ENCODE measurements at regions not wholly inside any gene's neighbourhood (a gene's known extent, or its start where the extent isn't known, plus 50 kb on each side); places are given as distances from the start of the nearest gene placed in this dataset.
"Not testable (repeated sequence)": the region's sequence is repeated elsewhere in the genome, so short reads cannot be mapped to it uniquely, and the experiment has no call there.

DNA sequence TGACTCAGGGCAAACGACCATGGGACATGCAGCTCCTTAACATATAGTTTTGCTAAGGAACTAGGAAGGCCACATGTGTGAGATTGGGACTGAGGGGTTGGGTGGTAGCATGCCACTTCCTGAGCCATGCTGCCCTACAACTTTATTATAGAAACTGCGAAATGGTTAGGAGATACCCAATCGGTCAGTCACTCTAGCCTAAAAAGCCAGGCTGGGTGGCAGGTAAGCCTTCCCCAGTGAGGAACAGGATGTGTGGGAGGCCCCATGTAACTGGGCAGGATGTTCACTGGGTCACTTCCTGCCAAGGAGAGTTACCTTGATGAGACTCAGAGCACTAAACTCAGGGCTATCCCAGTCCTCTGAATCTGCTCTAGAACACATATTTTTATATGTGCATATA lies 123.5 kb downstream of the MAP3K7 start:
- H3K4me3 Mint-ChIP-seq: peak overlapping the region; percentile 15
- peaks cover 3% of the 10 kb centered on the region for H3K9me3 Mint-ChIP-seq
- CTCF ChIA-PET: interaction anchor here (10.5 kb wide), 1 partner anchor 11 kb away, joined by 83 read pairs; no protein-coding TSS in a partner anchor
- H3K27me3 Mint-ChIP-seq: no peaks in the 10 kb centered on the region
- H3K4me1 Mint-ChIP-seq: peaks cover 94% of the 10 kb centered on the region
- peaks cover 15% of the 10 kb centered on the region for H3K36me3 Mint-ChIP-seq (ENCODE audit: low read depth)
- DNase-seq: peak; percentile 69
- POLR2A ChIA-PET: interaction anchor here (0.5 to 11.7 kb wide), 9 partner anchors 11 to 179 kb away, joined by 3 to 258 read pairs (median 4); no protein-coding TSS in a partner anchor
- peak overlapping the region; percentile 91 for H3K27ac Mint-ChIP-seq

DNA sequence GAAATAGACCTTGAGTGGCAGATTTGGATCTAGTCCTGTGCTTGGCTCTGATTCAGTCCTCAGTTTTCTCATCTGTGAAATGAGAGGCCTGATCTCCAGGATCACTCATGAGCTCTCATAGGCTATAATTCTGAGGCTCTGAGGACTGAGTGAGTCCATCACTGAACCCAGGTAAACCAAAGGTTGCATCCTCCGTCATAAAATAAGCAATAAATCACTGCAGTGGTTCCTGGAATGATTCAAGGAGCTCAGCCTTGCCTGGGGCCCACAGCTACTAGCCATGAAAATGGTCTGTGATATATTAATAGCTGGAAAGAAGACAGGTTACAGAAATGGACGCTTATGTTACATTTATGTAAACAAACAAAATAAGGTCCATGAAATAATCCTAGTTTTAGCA lies 124.8 kb downstream of the MAP3K7 start:
- peak overlapping the region; percentile 31 for H3K27ac Mint-ChIP-seq
- peaks cover 15% of the 10 kb centered on the region for H3K36me3 Mint-ChIP-seq (ENCODE audit: low read depth)
- ChIA-PET CTCF (interaction anchor here (1.1 to 10.5 kb wide), 2 partner anchors 12 to 69 kb away, joined by 5 to 83 read pairs; no protein-coding TSS in a partner anchor), POLR2A (interaction anchor here (0.9 to 11.7 kb wide), 6 partner anchors 13 to 177 kb away, joined by 3 to 258 read pairs (median 60); no protein-coding TSS in a partner anchor)
- DNase-seq: no peak
- peaks cover 3% of the 10 kb centered on the region for H3K9me3 Mint-ChIP-seq
- no peaks in the 10 kb centered on the region for H3K27me3 Mint-ChIP-seq
- H3K4me1 Mint-ChIP-seq: peaks cover 95% of the 10 kb centered on the region
- no peak overlapping the region for H3K4me3 Mint-ChIP-seq

DNA sequence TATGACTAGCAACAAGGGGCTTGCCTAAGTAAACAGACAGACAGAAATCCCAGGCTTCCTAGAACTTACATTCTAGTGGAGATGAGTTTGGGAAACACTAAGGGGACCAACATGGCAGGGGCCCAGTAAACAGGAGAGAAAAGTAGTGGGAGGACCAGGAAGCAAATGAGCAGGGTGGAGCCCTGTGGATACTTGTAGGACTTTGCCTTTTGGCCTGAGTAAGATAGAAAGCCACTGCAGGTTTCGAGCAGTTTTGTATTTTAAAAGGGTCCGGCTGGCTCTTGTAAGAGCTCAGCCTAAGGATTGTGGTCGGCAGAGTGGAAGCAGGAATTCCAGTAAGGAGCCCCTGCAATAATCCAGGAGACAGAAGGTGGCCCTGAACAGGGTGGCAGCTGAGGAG lies 125.5 kb downstream of the MAP3K7 start:
- Mint-ChIP-seq H3K27ac (peak overlapping the region; percentile 31), H3K4me3 (no peak overlapping the region), H3K36me3 (ENCODE audit: low read depth) (peaks cover 15% of the 10 kb centered on the region), H3K27me3 (no peaks in the 10 kb centered on the region), H3K4me1 (peaks cover 94% of the 10 kb centered on the region), H3K9me3 (peaks cover 3% of the 10 kb centered on the region)
- ChIA-PET CTCF (interaction anchor here (1.1 to 10.5 kb wide), 3 partner anchors 13 to 173 kb away, joined by 5 to 83 read pairs (median 5); no protein-coding TSS in a partner anchor), POLR2A (interaction anchor here (0.9 to 11.7 kb wide), 6 partner anchors 13 to 177 kb away, joined by 3 to 258 read pairs (median 90); no protein-coding TSS in a partner anchor)
- DNase-seq: no peak

DNA sequence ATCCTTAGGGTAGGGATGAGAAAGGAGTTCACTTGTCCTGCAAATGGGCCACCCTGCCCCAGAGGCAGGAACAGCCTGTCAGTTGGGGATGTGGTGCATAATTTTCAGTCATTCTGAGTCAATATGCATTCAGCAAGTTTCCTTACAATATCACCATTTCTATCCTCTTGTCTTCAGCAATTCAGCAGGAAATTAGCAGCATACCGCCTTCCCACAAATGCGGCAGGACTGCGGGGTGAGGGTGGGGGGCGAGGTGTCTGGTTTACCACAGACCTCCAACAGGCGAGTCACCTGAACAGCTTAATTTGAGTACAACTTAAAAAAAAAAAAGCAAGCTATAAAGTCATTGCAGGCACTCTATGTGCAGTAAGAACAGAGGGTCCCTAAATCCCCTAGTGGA lies 126.8 kb downstream of the MAP3K7 start:
- ChIA-PET CTCF (interaction anchor here (1.0 to 10.5 kb wide), 7 partner anchors 14 to 173 kb away, joined by 3 to 83 read pairs (median 5); no protein-coding TSS in a partner anchor), POLR2A (interaction anchor here (1.0 to 11.7 kb wide), 9 partner anchors 15 to 175 kb away, joined by 3 to 258 read pairs (median 28); no protein-coding TSS in a partner anchor)
- no peak overlapping the region for H3K4me3 Mint-ChIP-seq
- DNase-seq: peak; percentile 40
- peak overlapping the region; percentile 89 for H3K27ac Mint-ChIP-seq
- no peaks in the 10 kb centered on the region for H3K27me3 Mint-ChIP-seq
- peaks cover 84% of the 10 kb centered on the region for H3K4me1 Mint-ChIP-seq
- peaks cover 15% of the 10 kb centered on the region for H3K36me3 Mint-ChIP-seq (ENCODE audit: low read depth)
- H3K9me3 Mint-ChIP-seq: peaks cover 3% of the 10 kb centered on the region

DNA sequence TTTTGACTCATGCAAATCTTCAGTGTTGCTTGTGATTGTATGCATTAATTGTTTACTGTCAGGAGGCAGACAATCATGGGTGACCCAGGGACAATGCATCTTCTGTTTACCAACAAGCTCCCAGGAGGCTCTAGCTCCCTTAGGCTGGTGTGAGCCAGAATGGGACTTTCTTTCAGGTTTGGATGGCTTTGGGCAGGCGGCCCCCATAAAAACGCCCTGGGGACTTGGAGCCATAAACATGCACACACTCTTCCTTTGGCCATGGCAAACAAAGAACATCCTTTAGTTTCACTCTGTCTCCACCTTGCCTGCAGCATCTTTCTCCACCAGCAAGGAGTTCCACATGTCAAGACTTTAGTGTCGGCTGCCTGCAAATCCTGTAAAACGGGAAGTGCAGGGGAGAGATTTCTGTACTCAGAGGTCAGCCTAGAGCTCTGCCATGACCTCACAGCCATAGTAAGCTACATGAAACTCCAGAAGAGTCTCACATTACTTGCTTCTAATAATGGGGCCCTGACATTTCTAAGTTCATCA lies 127.6 kb downstream of the MAP3K7 start:
- peak overlapping the region; percentile 89 for H3K27ac Mint-ChIP-seq
- POLR2A ChIA-PET: interaction anchor here (0.9 to 11.7 kb wide), 14 partner anchors 15 to 174 kb away, joined by 3 to 258 read pairs (median 8); partner anchors contain the start of gene BACH2
- CTCF ChIA-PET: interaction anchor here (1.0 to 10.5 kb wide), 9 partner anchors 15 to 519 kb away, joined by 3 to 83 read pairs (median 6); no protein-coding TSS in a partner anchor

DNA sequence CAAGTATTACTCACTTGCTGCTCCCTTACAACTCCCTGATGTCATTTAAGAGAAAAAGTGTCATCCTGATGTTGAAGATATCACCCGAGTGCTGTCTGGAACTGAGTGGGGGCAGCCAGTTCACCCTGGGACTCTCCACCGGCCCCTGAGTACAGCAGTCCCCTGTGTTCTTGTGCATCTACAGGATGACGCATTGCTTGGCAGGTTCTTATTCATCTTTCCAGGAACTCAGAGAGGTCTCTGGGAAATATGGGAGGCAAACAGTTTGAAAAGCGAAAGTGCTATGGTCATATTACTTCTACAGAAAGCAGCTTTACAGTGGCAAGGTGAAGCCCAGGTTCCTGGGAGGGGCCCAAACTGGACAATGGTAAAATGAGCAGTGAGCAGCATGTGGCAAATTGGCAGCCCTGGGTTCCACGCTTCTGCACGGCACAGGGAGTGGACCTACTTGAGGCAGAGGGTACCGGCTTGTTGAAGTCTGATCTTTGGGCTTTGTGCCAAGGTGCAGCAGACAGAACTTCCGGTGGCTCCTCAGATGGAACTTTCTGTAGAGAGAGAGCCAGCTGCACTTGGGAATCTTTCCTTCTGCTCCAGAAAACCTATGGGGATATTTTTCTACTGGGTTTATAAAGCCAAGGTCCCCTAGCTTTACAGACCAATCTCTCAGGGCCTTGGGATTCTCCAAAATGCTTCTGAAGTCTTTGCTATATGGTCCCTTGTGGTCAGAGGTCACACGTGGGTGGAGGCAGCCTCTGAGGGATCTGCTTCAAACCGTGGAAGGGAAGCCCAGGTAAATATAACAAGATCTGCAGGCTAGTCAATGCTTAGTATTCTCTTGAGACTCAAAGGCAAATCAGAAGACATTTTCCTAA lies 128.3 kb downstream of the MAP3K7 start:
- H3K4me1 Mint-ChIP-seq: peaks cover 74% of the 10 kb centered on the region
- H3K9me3 Mint-ChIP-seq: peaks cover 3% of the 10 kb centered on the region
- ChIA-PET POLR2A (interaction anchor here (0.9 to 11.7 kb wide), 19 partner anchors 8 to 378 kb away, joined by 3 to 258 read pairs (median 8); partner anchors contain the start of gene BACH2), CTCF (interaction anchor here (0.6 to 10.5 kb wide), 13 partner anchors 15 to 518 kb away, joined by 3 to 83 read pairs (median 6); no protein-coding TSS in a partner anchor)
- no peaks in the 10 kb centered on the region for H3K27me3 Mint-ChIP-seq
- H3K27ac Mint-ChIP-seq: peak overlapping the region; percentile 89
- H3K36me3 Mint-ChIP-seq (ENCODE audit: low read depth): peaks cover 15% of the 10 kb centered on the region
- peak; percentile 82 for DNase-seq
- peak overlapping the region; percentile 56 for H3K4me3 Mint-ChIP-seq

More for the DNA sequence above, 127.6 kb downstream of the MAP3K7 start:
- peaks cover 17% of the 10 kb centered on the region for H3K36me3 Mint-ChIP-seq (ENCODE audit: low read depth)
- H3K4me1 Mint-ChIP-seq: peaks cover 81% of the 10 kb centered on the region
- H3K27me3 Mint-ChIP-seq: no peaks in the 10 kb centered on the region
- DNase-seq: no peak
- H3K9me3 Mint-ChIP-seq: peaks cover 3% of the 10 kb centered on the region
- peak overlapping the region; percentile 56 for H3K4me3 Mint-ChIP-seq

DNA sequence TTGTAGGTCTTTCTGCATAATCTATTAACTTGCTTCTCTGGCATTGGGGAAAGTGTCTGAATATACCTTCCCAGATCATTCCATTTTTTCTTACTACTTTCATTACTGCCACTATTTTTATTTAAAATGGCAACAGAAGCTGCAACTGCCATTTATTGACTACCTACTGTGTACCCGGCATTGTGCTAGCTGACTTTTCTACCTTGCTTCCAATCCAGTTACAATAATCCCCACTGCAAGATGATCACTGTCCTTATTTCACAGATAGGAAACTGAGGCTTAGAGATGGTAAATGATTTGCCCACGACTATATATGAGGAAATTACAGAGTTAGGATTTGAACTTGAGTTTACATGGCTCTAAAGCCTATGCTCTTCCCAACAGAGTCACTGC lies 129.0 kb downstream of the MAP3K7 start:
- peaks cover 14% of the 10 kb centered on the region for H3K36me3 Mint-ChIP-seq (ENCODE audit: low read depth)
- H3K9me3 Mint-ChIP-seq: peaks cover 3% of the 10 kb centered on the region
- H3K27ac Mint-ChIP-seq: peak overlapping the region; percentile 89
- ChIA-PET POLR2A (interaction anchor here (1.0 to 11.7 kb wide), 18 partner anchors 8 to 378 kb away, joined by 3 to 258 read pairs (median 10); partner anchors contain the start of gene BACH2), CTCF (interaction anchor here (0.6 to 10.5 kb wide), 12 partner anchors 16 to 517 kb away, joined by 3 to 83 read pairs (median 6); no protein-coding TSS in a partner anchor)
- peak overlapping the region; percentile 56 for H3K4me3 Mint-ChIP-seq
- no peaks in the 10 kb centered on the region for H3K27me3 Mint-ChIP-seq
- peaks cover 67% of the 10 kb centered on the region for H3K4me1 Mint-ChIP-seq
- no peak for DNase-seq

DNA sequence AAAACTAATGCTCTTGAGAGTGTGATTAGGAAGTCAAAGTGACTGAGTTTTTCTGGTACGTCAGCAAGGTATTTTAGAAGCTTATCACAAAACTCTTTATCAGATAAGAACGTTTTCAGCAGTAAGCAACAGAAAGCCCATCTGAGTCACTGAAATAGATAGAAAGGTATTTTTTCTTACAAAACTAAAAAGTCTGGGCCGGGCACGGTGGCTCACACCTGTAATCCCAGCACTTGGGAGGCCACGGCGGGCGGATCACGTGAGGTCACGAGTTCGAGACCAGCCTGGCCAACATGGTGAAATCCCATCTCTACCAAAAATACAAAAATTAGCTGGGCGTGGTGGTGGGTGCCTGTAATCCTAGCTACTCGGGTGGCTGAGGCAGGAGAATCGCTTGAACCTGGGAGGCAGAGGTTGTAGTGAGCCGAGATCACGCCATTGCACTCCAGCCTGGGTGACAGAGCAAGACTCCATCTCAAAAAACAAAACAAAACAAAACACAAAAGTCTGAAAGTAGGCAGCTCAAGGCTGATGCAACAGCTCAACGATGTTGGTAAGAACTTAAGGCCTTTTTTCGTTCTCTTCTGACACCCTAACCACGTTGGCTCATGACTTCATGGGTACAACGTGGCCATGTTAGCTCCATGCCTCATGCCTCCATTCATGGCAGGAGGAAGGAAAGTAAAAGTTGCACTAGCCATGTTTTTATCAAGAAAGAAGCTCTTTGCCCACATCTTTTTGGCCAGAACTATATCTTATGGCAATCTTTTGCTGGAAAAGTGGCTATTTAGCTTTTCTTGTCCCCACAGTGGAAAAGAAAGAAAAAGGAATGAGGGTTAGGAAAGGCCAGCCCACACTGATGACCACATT lies 129.6 kb downstream of the MAP3K7 start:
- H3K27me3 Mint-ChIP-seq; H3K36me3 Mint-ChIP-seq (ENCODE audit: low read depth); H3K9me3 Mint-ChIP-seq: not testable (repeated sequence)
- H3K4me3 Mint-ChIP-seq: peak overlapping the region; percentile 56
- ChIA-PET CTCF (interaction anchor here (0.6 to 10.5 kb wide), 16 partner anchors 9 to 517 kb away, joined by 3 to 83 read pairs (median 6); no protein-coding TSS in a partner anchor), POLR2A (interaction anchor here (0.9 to 11.7 kb wide), 17 partner anchors 9 to 377 kb away, joined by 3 to 258 read pairs (median 11); partner anchors contain the start of gene BACH2)
- peak overlapping the region; percentile 89 for H3K27ac Mint-ChIP-seq
- peaks cover 62% of the 10 kb centered on the region for H3K4me1 Mint-ChIP-seq
- peak; percentile 62 for DNase-seq

DNA sequence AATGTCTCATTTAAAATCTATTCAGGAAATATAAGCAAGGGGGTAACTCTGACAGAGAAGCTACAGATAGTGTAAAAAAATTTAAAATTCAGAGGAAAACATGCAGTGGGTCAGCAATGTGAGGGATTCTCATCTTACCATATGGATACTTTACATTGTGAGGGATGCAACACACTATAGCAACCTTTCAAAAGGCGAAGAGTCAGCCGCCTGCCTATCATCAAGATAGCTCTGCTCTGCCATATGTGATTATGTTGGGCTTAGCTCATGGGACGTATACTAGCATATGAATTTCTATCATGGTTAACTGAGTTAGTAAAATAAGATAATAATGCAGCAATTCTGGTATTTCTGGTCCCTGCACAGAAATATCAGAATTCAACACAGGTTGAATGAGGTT lies 130.9 kb downstream of the MAP3K7 start:
- CTCF ChIA-PET: interaction anchor here (0.9 to 10.5 kb wide), 13 partner anchors 8 to 170 kb away, joined by 3 to 83 read pairs (median 5); no protein-coding TSS in a partner anchor
- Mint-ChIP-seq H3K36me3 (ENCODE audit: low read depth) (peaks cover 12% of the 10 kb centered on the region), H3K27ac (no peak overlapping the region), H3K27me3 (no peaks in the 10 kb centered on the region), H3K4me1 (peaks cover 50% of the 10 kb centered on the region), H3K9me3 (peaks cover 9% of the 10 kb centered on the region), H3K4me3 (no peak overlapping the region)
- POLR2A ChIA-PET: interaction anchor here (0.9 to 11.7 kb wide), 12 partner anchors 9 to 160 kb away, joined by 3 to 258 read pairs (median 10); no protein-coding TSS in a partner anchor
- no peak for DNase-seq

DNA sequence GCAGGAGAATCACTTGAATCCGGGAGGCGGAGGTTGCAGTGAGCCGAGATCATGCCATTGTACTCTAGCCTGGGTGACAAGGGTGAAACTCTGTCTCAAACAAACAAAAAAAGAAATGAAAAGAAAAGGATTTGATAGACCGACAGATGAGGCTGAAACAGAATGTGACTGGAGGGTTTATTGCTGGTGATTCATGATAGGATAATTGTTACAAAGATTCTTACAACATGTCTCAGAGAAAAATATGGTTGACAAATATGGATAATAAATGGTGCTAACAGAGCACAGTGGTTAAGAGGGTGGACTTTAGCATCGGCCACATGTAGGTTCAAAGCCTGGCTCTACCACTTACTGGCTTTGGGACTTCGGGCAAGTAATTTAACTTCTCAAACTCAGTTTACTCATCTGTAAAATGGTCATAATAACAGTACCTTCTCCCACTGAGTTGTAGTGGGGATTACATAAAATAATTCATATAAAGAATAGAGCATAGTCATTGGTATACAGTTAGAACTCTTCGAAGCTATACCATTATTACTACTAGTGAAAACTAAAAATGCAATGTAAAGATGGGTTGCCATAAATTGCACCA lies 131.9 kb downstream of the MAP3K7 start:
- Mint-ChIP-seq H3K4me3 (no peak overlapping the region), H3K4me1 (peaks cover 42% of the 10 kb centered on the region), H3K27me3 (no peaks in the 10 kb centered on the region), H3K36me3 (ENCODE audit: low read depth) (peaks cover 9% of the 10 kb centered on the region), H3K9me3 (peaks cover 8% of the 10 kb centered on the region), H3K27ac (no peak overlapping the region)
- POLR2A ChIA-PET: interaction anchor here (2.1 to 11.7 kb wide), 5 partner anchors 11 to 54 kb away, joined by 11 to 258 read pairs (median 109); no protein-coding TSS in a partner anchor
- CTCF ChIA-PET: interaction anchor here (2.3 to 10.5 kb wide), 4 partner anchors 9 to 42 kb away, joined by 6 to 83 read pairs (median 15); no protein-coding TSS in a partner anchor
- no peak for DNase-seq

DNA sequence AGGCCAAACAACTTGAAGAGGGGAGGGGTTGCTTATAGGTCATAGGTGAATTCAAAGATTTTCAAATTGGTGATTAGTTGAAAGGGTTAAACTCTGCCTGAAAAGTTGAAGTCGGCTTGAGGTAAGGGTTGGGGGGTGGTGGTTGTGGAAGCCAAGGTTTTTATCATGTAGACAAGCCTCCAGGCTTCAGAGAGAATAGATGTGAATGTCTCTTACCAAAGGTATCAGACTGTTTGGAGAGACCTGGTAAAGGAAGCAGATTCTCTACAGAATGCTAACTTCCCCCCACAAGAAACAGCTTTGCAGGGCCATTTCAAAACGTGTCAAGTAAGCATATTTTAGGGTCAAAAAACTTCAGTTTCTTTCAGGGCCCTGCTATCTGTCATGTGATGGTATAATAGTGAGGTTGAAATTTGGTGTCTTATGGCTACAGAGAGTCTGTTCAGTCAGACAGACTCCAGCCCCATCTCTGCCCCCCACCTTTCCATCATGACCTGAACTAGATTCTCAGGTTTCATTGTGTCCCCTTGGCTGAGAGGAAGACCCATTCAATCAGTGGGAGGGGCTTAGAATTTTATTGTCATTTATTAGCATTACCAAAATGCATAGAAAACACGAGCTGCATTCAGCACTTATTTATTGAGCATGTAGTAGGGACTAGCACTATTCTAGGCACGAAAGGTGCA lies 136.5 kb downstream of the MAP3K7 start:
- no peaks in the 10 kb centered on the region for H3K27me3 Mint-ChIP-seq

More for the DNA sequence above, 136.5 kb downstream of the MAP3K7 start:
- Mint-ChIP-seq H3K4me3 (no peak overlapping the region), H3K4me1 (peaks cover 13% of the 10 kb centered on the region), H3K9me3 (peaks cover 13% of the 10 kb centered on the region), H3K27ac (no peak overlapping the region), H3K36me3 (ENCODE audit: low read depth) (peaks cover 19% of the 10 kb centered on the region)
- POLR2A ChIA-PET: interaction anchor here (0.7 to 1.2 kb wide), 2 partner anchors 166 to 1178 kb away, joined by 3 to 4 read pairs; no protein-coding TSS in a partner anchor
- DNase-seq: no peak
- CTCF ChIA-PET: interaction anchor here (0.9 kb wide), 2 partner anchors 26 to 51 kb away, joined by 4 read pairs; no protein-coding TSS in a partner anchor

Measured in activated CD4-positive, alpha-beta memory T cell treated with anti-CD3 and anti-CD28 coated beads, Interleukin-2, amount 10 ng/mL, durations not matched to agents 7 days and 5 days (primary cell).